ENCODE measurements at regions not wholly inside any gene's neighbourhood (a gene's known extent, or its start where the extent isn't known, plus 50 kb on each side); places are given as distances from the start of the nearest gene placed in this dataset.

DNA sequence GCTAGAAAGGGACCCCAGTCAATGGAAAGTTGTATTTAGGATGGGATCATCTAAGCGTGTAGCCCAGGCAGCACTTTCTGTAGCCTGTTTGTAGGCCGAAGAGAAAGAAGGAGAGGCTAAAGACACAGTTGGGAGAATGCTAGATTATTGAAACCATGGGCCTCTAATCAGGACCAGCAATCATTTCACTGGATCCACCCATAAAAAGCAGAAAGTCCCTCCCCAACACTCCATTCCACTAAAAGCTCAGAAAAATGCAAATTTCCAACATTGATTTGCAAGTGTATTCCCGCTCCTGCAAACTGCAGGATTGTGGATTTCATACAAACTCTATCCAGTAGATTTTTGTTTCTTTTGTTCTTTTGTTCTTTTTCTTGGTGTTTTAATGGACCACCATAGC lies 51.2 kb upstream of the FMOD start:
- H3K14ac ChIP-seq (ENCODE audit: insufficient read depth, low read length): no peak overlapping the region
- H3K79me1 ChIP-seq (ENCODE audit: insufficient read depth, low read depth, low read length, poor library complexity, severe bottlenecking): no peaks in the 10 kb centered on the region
- H3K9me3 ChIP-seq (ENCODE audit: control insufficient read depth, low read depth, low read length): no peaks in the 10 kb centered on the region
- H3K23me2 ChIP-seq (ENCODE audit: insufficient read length, low read depth, low read length, poor library complexity, severe bottlenecking): no peaks in the 10 kb centered on the region
- Mint-ChIP-seq H3K36me3 (ENCODE audit: insufficient read depth in 1 of 3, low read depth in 3 of 3) (no peaks in the 10 kb centered on the region), H3K4me3 (no peak overlapping the region), H3K27me3 (ENCODE audit: low read depth) (peaks cover 12% of the 10 kb centered on the region), H3K9me3 (no peaks in the 10 kb centered on the region), H3K4me1 (peaks cover 10 to 13% of the 10 kb centered on the region in 2 experiments), H3K27ac (no peak overlapping the region)
- no CpG with 5 or more reads among the region's 3 CpGs for WGBS (ENCODE audit: extremely low coverage, insufficient read length, low lambda C conversion rate)
- no peak overlapping the region for H2BK15ac ChIP-seq (ENCODE audit: low read depth, low read length)
- H3K27ac ChIP-seq (ENCODE audit: insufficient read length, low read depth, low read length): no peak overlapping the region
- no peak overlapping the region for H3K4ac ChIP-seq (ENCODE audit: low read depth, low read length)
- no peaks in the 10 kb centered on the region for H4K20me1 ChIP-seq (ENCODE audit: control insufficient read depth, insufficient read depth, insufficient read length)
- H4K8ac ChIP-seq (replicated peaks; ENCODE audit: insufficient read length, low read depth, low read length): no peak overlapping the region
- no peak overlapping the region for H4K5ac ChIP-seq (ENCODE audit: insufficient read length, low read depth, low read length)
- H2BK120ac ChIP-seq (ENCODE audit: low read depth, low read length, poor library complexity, severe bottlenecking): no peak overlapping the region
- no peak for TF ChIP-seq CTCF (conservative IDR thresholded peaks at IDR 0.05)
- no peak overlapping the region for H3K4me2 ChIP-seq (ENCODE audit: insufficient read depth, insufficient read length, low read length)
- H2BK20ac ChIP-seq (ENCODE audit: low read depth, low read length, poor library complexity, severe bottlenecking): no peak overlapping the region
- no peaks in the 10 kb centered on the region for H3K4me1 ChIP-seq (ENCODE audit: insufficient read depth, low read length)
- H3K56ac ChIP-seq (ENCODE audit: insufficient read length, low read depth, low read length): no peak overlapping the region
- H3K79me2 ChIP-seq (ENCODE audit: insufficient read depth, low read length): no peaks in the 10 kb centered on the region
- no peak overlapping the region for H3K9ac ChIP-seq (ENCODE audit: extremely low read depth, insufficient read length, low read length)
- H2BK5ac ChIP-seq (ENCODE audit: insufficient read length, low read length): no peak overlapping the region
- no peaks in the 10 kb centered on the region for H3K27me3 ChIP-seq (ENCODE audit: insufficient read depth, low read length)
- no peak overlapping the region for H2BK12ac ChIP-seq (ENCODE audit: insufficient read length, low read depth, low read length)
- H4K91ac ChIP-seq (ENCODE audit: insufficient read length, low read depth, low read length): no peak overlapping the region
- no peak overlapping the region for H3T11ph ChIP-seq (ENCODE audit: low read length)
- H3K23ac ChIP-seq (ENCODE audit: insufficient read length, low read depth, low read length): no peak overlapping the region
- H2AFZ ChIP-seq (ENCODE audit: low read length): no peak overlapping the region
- no peak overlapping the region for H3K18ac ChIP-seq (ENCODE audit: insufficient read length, low read depth, low read length)
- H2AK5ac ChIP-seq (ENCODE audit: insufficient read length, low read length): no peak overlapping the region
- DNase-seq: no peak

Data from H9 (cell line).